SK-N-SH (cell line): ENCODE measurements at regions not wholly inside any gene's neighbourhood (a gene's known extent, or its start where the extent isn't known, plus 50 kb on each side); places are given as distances from the start of the nearest gene placed in this dataset.

Experiments
- CTCF ChIA-PET: fragments of 300-600, 350-600 bp; formaldehyde crosslinking; extraction: SDS; loops from one replicate; lab custom pipeline; 2021; lab: Yijun Ruan, JAX
- POLR2A ChIA-PET: fragments of 350-600 bp; sonication (Branson Sonifier 250); formaldehyde crosslinking; extraction: SDS; loops from one replicate; lab custom pipeline; 2020; ENCODE audit warnings: antibody characterized with exemption, inconsistent platforms; lab: Yijun Ruan, JAX
- DNase-seq: peaks from one replicate; pipeline ENCODE4 v3.0.0; 2012
- H2AFZ ChIP-seq: fragments of 200-600 bp; sonication (generic); 2 replicates; pipeline ENCODE4 v1.8.1; 2016; ENCODE audit warnings: antibody characterized with exemption, mild to moderate bottlenecking, low read depth
- H3F3A ChIP-seq: fragments of 200-600 bp; sonication (generic); replicated peaks from 2 replicates; pipeline ENCODE3; 2016; ENCODE audit warnings: antibody characterized with exemption, mild to moderate bottlenecking; ENCODE audit not compliant: insufficient read depth
- H3K27ac ChIP-seq, 2 experiments: fragments of 200-500 bp in 1 of 2; fragments of 200-600 bp in 1 of 2; sonication (Bioruptor generic) in 1 of 2; sonication (generic), shearing (Covaris generic) in 1 of 2; 2 replicates each; pipeline versions ENCODE4 v1.5.1 to v1.6.1; 2014 to 2016; ENCODE audit warnings: low read depth in 2 of 2, inconsistent platforms in 1 of 2, low read length in 1 of 2, mild to moderate bottlenecking in 1 of 2, mixed read lengths in 1 of 2
- H3K27me3 ChIP-seq: fragments of 200-600 bp; sonication (generic), shearing (Covaris generic); 2 replicates; pipeline ENCODE4 v1.6.1; 2016; ENCODE audit warnings: mixed run types; ENCODE audit not compliant: insufficient read depth
- H3K36me3 ChIP-seq, 2 experiments: fragments of 200-500 bp in 1 of 2; fragments of 200-600 bp in 1 of 2; sonication (Bioruptor generic) in 1 of 2; sonication (generic) in 1 of 2; replicated peaks in 1 of 2; 2 replicates each; pipeline versions ENCODE3 to v1.5.1; 2014 to 2016; ENCODE audit warnings: low read length in 1 of 2, mild to moderate bottlenecking in 1 of 2; ENCODE audit not compliant: insufficient read depth in 2 of 2, control insufficient read depth in 1 of 2
- H3K4me1 ChIP-seq, 2 experiments: fragments of 200-500 bp in 1 of 2; fragments of 200-600 bp in 1 of 2; sonication (Bioruptor generic) in 1 of 2; sonication (generic), shearing (Covaris generic) in 1 of 2; 2 replicates each; pipeline versions ENCODE4 v1.5.1 to v1.6.1; 2014 to 2016; ENCODE audit warnings: low read depth in 1 of 2, low read length in 1 of 2, mixed run types in 1 of 2; ENCODE audit not compliant: insufficient read depth in 2 of 2, control insufficient read depth in 1 of 2
- H3K4me2 ChIP-seq: fragments of 200-600 bp; sonication (generic), shearing (Covaris generic); 2 replicates; pipeline ENCODE4 v1.6.1; 2017; ENCODE audit warnings: mixed run types
- H3K4me3 ChIP-seq, 2 experiments: fragments of 200-500 bp in 1 of 2; fragments of 200-600 bp in 1 of 2; sonication (Bioruptor generic) in 1 of 2; sonication (generic), shearing (Covaris generic) in 1 of 2; 2 replicates each; pipeline versions ENCODE4 v1.5.1 to v1.8.1; 2014 to 2016; ENCODE audit warnings: low read depth in 2 of 2, inconsistent platforms in 1 of 2, low read length in 1 of 2, mild to moderate bottlenecking in 1 of 2, mixed read lengths in 1 of 2, moderate library complexity in 1 of 2
- H3K79me2 ChIP-seq: fragments of 200-600 bp; sonication (generic); 2 replicates; pipeline ENCODE4 v1.8.1; 2017; ENCODE audit warnings: mild to moderate bottlenecking; ENCODE audit not compliant: insufficient read depth
- H3K9ac ChIP-seq: fragments of 200-600 bp; sonication (generic); 2 replicates; pipeline ENCODE4 v1.6.1; 2017; ENCODE audit warnings: mixed run types
- H3K9me2 ChIP-seq: fragments of 200-600 bp; sonication (generic); 2 replicates; pipeline ENCODE4 v1.6.1; 2017; ENCODE audit warnings: mixed run types
- H3K9me3 ChIP-seq: fragments of 200-600 bp; sonication (generic); 2 replicates; pipeline ENCODE4 v1.6.1; 2017; ENCODE audit warnings: mixed run types, mild to moderate bottlenecking, moderate library complexity
- H4K20me1 ChIP-seq: fragments of 200-600 bp; sonication (generic); 2 replicates; pipeline ENCODE4 v1.6.1; 2017; ENCODE audit warnings: mild to moderate bottlenecking, mixed run types; ENCODE audit not compliant: insufficient read depth
- ELF1 ChIP-seq: IDR thresholded peaks from 2 replicates; pipeline ENCODE4 v1.4.0; 2012
- FOXJ3 ChIP-seq: sonication (generic); formaldehyde crosslinking; IDR thresholded peaks from 2 replicates; pipeline ENCODE4 v1.5.1; 2020; ENCODE audit warnings: mild to moderate bottlenecking, missing genetic modification reagents
- GABPA ChIP-seq: IDR thresholded peaks from 2 replicates; pipeline ENCODE4 v1.4.0; 2012; ENCODE audit warnings: low read depth, mild to moderate bottlenecking
- GATA2 ChIP-seq: sonication (generic); formaldehyde crosslinking; IDR thresholded peaks from 2 replicates; pipeline ENCODE4 v1.5.0; 2020; ENCODE audit warnings: mild to moderate bottlenecking, missing genetic modification reagents
- JUND ChIP-seq: IDR thresholded peaks from 2 replicates; pipeline ENCODE4 v1.4.0; 2012
- NRF1 ChIP-seq: IDR thresholded peaks from 2 replicates; pipeline ENCODE4 v1.6.1; 2012; ENCODE audit warnings: low read depth, mild to moderate bottlenecking, low read length
- PBX3 ChIP-seq: IDR thresholded peaks from 2 replicates; pipeline ENCODE4; 2012
- POLR2AphosphoS5 ChIP-seq: IDR thresholded peaks from 2 replicates; pipeline ENCODE4 v1.6.1; 2012; ENCODE audit warnings: low read depth, low read length
- RAD21 ChIP-seq: IDR thresholded peaks from 2 replicates; pipeline ENCODE4 v1.6.1; 2012; ENCODE audit warnings: mild to moderate bottlenecking, low read length
- RCOR1 ChIP-seq: fragments of 150-350 bp; IDR thresholded peaks from 2 replicates; pipeline ENCODE4 v1.6.1; 2017; ENCODE audit warnings: antibody characterized with exemption, low read length
- SIN3A ChIP-seq: IDR thresholded peaks from 2 replicates; pipeline ENCODE4 v1.6.1; 2012; ENCODE audit warnings: low read depth, mild to moderate bottlenecking, low read length, moderate library complexity, borderline replicate concordance
- TCF12 ChIP-seq: IDR thresholded peaks from 2 replicates; pipeline ENCODE4 v1.4.0; 2012
- TEAD4 ChIP-seq: IDR thresholded peaks from 2 replicates; pipeline ENCODE4 v1.4.0; 2012; ENCODE audit warnings: mild to moderate bottlenecking, borderline replicate concordance; ENCODE audit not compliant: insufficient read depth
- USF2 ChIP-seq: fragments of 150-350 bp; IDR thresholded peaks from 2 replicates; pipeline ENCODE4 v1.6.1; 2017; ENCODE audit warnings: antibody characterized with exemption, low read length, low read depth, borderline replicate concordance
- YY1 ChIP-seq: IDR thresholded peaks from 2 replicates; pipeline ENCODE4 v1.4.0; 2012; ENCODE audit warnings: low read depth, mild to moderate bottlenecking
- TF ChIP-seq, protein P1 (sequence below): IDR thresholded peaks from 2 replicates; pipeline ENCODE4 v1.4.0; 2012; ENCODE audit warnings: low read depth, borderline replicate concordance
- TF ChIP-seq, protein P2 (sequence below): IDR thresholded peaks from 2 replicates; pipeline ENCODE4 v1.4.0; 2012; ENCODE audit warnings: low read depth, borderline replicate concordance

- TF ChIP-seq, protein P1, sequence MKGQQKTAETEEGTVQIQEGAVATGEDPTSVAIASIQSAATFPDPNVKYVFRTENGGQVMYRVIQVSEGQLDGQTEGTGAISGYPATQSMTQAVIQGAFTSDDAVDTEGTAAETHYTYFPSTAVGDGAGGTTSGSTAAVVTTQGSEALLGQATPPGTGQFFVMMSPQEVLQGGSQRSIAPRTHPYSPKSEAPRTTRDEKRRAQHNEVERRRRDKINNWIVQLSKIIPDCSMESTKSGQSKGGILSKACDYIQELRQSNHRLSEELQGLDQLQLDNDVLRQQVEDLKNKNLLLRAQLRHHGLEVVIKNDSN: no peak
- TF ChIP-seq USF2 (no peak), FOXJ3 (CRISPR knock-in tag) (no peak), RCOR1 (no peak), TEAD4 (no peak), SIN3A (no peak)
- TF ChIP-seq, all 33 proteins: peak for 0
Measured at GRCh38 chr1:209072481-209072880, 511.0 kb upstream of the CAMK1G start (continued).

GRCh38 chr1:209073879-209074278 is 509.6 kb upstream of the CAMK1G start:
- no peaks in the 10 kb centered on the region for H3K9me2 ChIP-seq
- H3K27ac ChIP-seq: no peak overlapping the region
- peaks cover 0 to 5% of the 10 kb centered on the region in 2 experiments; a peak in 2 of 4 replicates for H3K4me1 ChIP-seq
- no peaks in the 10 kb centered on the region for H3F3A ChIP-seq
- H3K27me3 ChIP-seq: no peaks in the 10 kb centered on the region
- POLR2A ChIA-PET: no interaction called here
- no peak for DNase-seq
- no peaks in the 10 kb centered on the region for H4K20me1 ChIP-seq
- H3K9ac ChIP-seq: no peak overlapping the region
- no peaks in the 10 kb centered on the region for H3K79me2 ChIP-seq
- no peak overlapping the region for H3K4me3 ChIP-seq
- no peak for TF ChIP-seq GATA2 (CRISPR knock-in tag)
- no peak for TF ChIP-seq POLR2AphosphoS5
- TF ChIP-seq YY1: no peak
- TF ChIP-seq, protein P2, sequence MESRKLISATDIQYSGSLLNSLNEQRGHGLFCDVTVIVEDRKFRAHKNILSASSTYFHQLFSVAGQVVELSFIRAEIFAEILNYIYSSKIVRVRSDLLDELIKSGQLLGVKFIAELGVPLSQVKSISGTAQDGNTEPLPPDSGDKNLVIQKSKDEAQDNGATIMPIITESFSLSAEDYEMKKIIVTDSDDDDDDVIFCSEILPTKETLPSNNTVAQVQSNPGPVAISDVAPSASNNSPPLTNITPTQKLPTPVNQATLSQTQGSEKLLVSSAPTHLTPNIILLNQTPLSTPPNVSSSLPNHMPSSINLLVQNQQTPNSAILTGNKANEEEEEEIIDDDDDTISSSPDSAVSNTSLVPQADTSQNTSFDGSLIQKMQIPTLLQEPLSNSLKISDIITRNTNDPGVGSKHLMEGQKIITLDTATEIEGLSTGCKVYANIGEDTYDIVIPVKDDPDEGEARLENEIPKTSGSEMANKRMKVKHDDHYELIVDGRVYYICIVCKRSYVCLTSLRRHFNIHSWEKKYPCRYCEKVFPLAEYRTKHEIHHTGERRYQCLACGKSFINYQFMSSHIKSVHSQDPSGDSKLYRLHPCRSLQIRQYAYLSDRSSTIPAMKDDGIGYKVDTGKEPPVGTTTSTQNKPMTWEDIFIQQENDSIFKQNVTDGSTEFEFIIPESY: no peak
- no peak for TF ChIP-seq GABPA
- no peak for TF ChIP-seq PBX3
- no peak for TF ChIP-seq JUND
- TF ChIP-seq NRF1: no peak
- TF ChIP-seq RAD21: no peak
- TF ChIP-seq TCF12: no peak
- no peak for TF ChIP-seq TEAD4
- TF ChIP-seq ELF1: no peak
- TF ChIP-seq, all 33 proteins: peak for 0
- no peak overlapping the region for H2AFZ ChIP-seq
- CTCF ChIA-PET: no interaction called here
- no peak overlapping the region for H3K4me2 ChIP-seq
- no peaks in the 10 kb centered on the region for H3K36me3 ChIP-seq
- no peaks in the 10 kb centered on the region for H3K9me3 ChIP-seq
